ENCODE measurements at regions not wholly inside any gene's neighbourhood (a gene's known extent, or its start where the extent isn't known, plus 50 kb on each side); places are given as distances from the start of the nearest gene placed in this dataset.

- no peak for TF ChIP-seq FOXP2 (optimal IDR thresholded peaks at IDR 0.05; ENCODE audit: borderline replicate concordance, extremely low read depth, extremely low read length, insufficient read depth)
- TF ChIP-seq, protein P1, sequence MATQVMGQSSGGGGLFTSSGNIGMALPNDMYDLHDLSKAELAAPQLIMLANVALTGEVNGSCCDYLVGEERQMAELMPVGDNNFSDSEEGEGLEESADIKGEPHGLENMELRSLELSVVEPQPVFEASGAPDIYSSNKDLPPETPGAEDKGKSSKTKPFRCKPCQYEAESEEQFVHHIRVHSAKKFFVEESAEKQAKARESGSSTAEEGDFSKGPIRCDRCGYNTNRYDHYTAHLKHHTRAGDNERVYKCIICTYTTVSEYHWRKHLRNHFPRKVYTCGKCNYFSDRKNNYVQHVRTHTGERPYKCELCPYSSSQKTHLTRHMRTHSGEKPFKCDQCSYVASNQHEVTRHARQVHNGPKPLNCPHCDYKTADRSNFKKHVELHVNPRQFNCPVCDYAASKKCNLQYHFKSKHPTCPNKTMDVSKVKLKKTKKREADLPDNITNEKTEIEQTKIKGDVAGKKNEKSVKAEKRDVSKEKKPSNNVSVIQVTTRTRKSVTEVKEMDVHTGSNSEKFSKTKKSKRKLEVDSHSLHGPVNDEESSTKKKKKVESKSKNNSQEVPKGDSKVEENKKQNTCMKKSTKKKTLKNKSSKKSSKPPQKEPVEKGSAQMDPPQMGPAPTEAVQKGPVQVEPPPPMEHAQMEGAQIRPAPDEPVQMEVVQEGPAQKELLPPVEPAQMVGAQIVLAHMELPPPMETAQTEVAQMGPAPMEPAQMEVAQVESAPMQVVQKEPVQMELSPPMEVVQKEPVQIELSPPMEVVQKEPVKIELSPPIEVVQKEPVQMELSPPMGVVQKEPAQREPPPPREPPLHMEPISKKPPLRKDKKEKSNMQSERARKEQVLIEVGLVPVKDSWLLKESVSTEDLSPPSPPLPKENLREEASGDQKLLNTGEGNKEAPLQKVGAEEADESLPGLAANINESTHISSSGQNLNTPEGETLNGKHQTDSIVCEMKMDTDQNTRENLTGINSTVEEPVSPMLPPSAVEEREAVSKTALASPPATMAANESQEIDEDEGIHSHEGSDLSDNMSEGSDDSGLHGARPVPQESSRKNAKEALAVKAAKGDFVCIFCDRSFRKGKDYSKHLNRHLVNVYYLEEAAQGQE (IDR thresholded peaks at IDR 0.05; ENCODE audit: insufficient read depth in 1 of 2, low read depth in 2 of 2, low read length in 2 of 2), result no peak
These were observed 55.1 kb upstream of the UBE2E1 start for GRCh38 chr3:23750573-23751210.

All from PFSK-1 (cell line).